Body of pancreas (tissue), 4 donors: ENCODE measurements at regions not wholly inside any gene's neighbourhood (a gene's known extent, or its start where the extent isn't known, plus 50 kb on each side); places are given as distances from the start of the nearest gene placed in this dataset.
A peak's percentile ranks its signal among the peaks of the same experiment; 100 is the strongest.

ENCODE experiments used
- ATAC-seq: fragments of 150-250 bp; one replicate; pipeline ENCODE4 v1.9.1; 2016
- DNase-seq, 4 donors: peaks; one replicate each; pipeline ENCODE4 v3.0.0-alpha.2; 2019
- H3K27ac ChIP-seq, 4 donors: fragments of 200-600 bp; sonication (generic); 1 replicate in 3 of 4; 2 replicates in 1 of 4; pipeline versions ENCODE4 v1.5.1 to v1.6.1; 2016 to 2019; ENCODE audit warnings: mild to moderate bottlenecking in 1 of 4, mixed read lengths in 1 of 4, moderate library complexity in 1 of 4
- H3K27me3 ChIP-seq, 2 donors: fragments of 200-600 bp; sonication (generic); one replicate each; pipeline ENCODE4 v1.6.0; 2016; ENCODE audit warnings: mild to moderate bottlenecking in 1 of 2
- H3K36me3 ChIP-seq, 2 donors: fragments of 200-600 bp; sonication (generic); replicated peaks in 1 of 2; 2 replicates each; pipeline ENCODE4 v1.5.1; 2016; ENCODE audit warnings: low read depth in 2 of 2; ENCODE audit not compliant: insufficient read depth in 1 of 2
- H3K4me1 ChIP-seq: fragments of 200-600 bp; sonication (generic); one replicate; pipeline ENCODE4 v1.6.0; 2016
- H3K4me3 ChIP-seq, 2 donors: fragments of 200-600 bp; sonication (generic); 1 replicate in 1 of 2; 2 replicates in 1 of 2; pipeline ENCODE4 v1.5.1; 2016 to 2019
- H3K9me3 ChIP-seq, 3 donors: fragments of 200-600 bp; sonication (generic); 1 replicate in 2 of 3; 2 replicates in 1 of 3; pipeline ENCODE4 v1.5.1; 2016
- CTCF ChIP-seq, 7 experiments: fragments of 450-650 bp in 4 of 7; fragments of 200-600 bp in 3 of 7; sonication (generic) in 3 of 7; IDR thresholded peaks; one replicate each; pipeline ENCODE4 v1.5.1; 2016 to 2019; ENCODE audit warnings: antibody characterized with exemption in 7 of 7
- POLR2A ChIP-seq, 3 donors: fragments of 450-650 bp; IDR thresholded peaks; one replicate each; pipeline ENCODE4 v1.6.1; 2016; ENCODE audit warnings: antibody characterized with exemption in 3 of 3, mild to moderate bottlenecking in 2 of 3
- WGBS, 2 donors: methylation state at CpG; one replicate each; pipeline ENCODE4 v1.1.5; 2017; 5-methylcytosine and 5-hydroxymethylcytosine counted together
- intact Hi-C: fragments of 100-400 bp; cut with DNase I; formaldehyde crosslinking; loops from one replicate; pipeline ENCODE4 v1.15.1; 2023

- Histone ChIP-seq H3K36me3 (no peaks in the 10 kb centered on the region), H3K27me3 (no peaks in the 10 kb centered on the region), H3K9me3 (no peaks in the 10 kb centered on the region), H3K4me1 (peaks cover 7% of the 10 kb centered on the region), H3K27ac (no peak overlapping the region), H3K4me3 (no peak overlapping the region)
- TF ChIP-seq CTCF (IDR thresholded peaks at IDR 0.05) (no peak), POLR2A (IDR thresholded peaks at IDR 0.05) (no peak)
- 76 to 82% methylated on average over 7 of the region's 7 CpGs for WGBS, 2 donors
- intact Hi-C loops = no loop called here
- ATAC-seq (no peak), DNase-seq (no peak)
These were observed 402.2 kb upstream of the CFAP20DC start for GRCh38 chr3:59451800-59452746.

- no peaks in the 10 kb centered on the region for H3K36me3 ChIP-seq
- WGBS, 2 donors = 30 to 58% methylated on average over 6 of the region's 6 CpGs
- no peaks in the 10 kb centered on the region for H3K9me3 ChIP-seq
- H3K27ac ChIP-seq = no peak overlapping the region
- intact Hi-C loops = no loop called here
- DNase-seq (peak in 3 of 4 donors; percentile 7 to 41 (median 15)), ATAC-seq (peak; percentile 27)
- H3K4me1 ChIP-seq = peaks cover 7% of the 10 kb centered on the region
- no peak overlapping the region for H3K4me3 ChIP-seq
- H3K27me3 ChIP-seq = no peaks in the 10 kb centered on the region
- TF ChIP-seq POLR2A (IDR thresholded peaks at IDR 0.05) = no peak
- no peak for TF ChIP-seq CTCF (IDR thresholded peaks at IDR 0.05)
These were observed 401.3 kb upstream of the CFAP20DC start for GRCh38 chr3:59450946-59451763.

GRCh38 chr3:59450437-59450836 is 400.6 kb upstream of the CFAP20DC start:
- Histone ChIP-seq H3K27me3 (no peaks in the 10 kb centered on the region), H3K4me1 (peaks cover 7% of the 10 kb centered on the region), H3K4me3 (no peak overlapping the region), H3K9me3 (no peaks in the 10 kb centered on the region), H3K27ac (no peak overlapping the region), H3K36me3 (no peaks in the 10 kb centered on the region)
- no peak for DNase-seq
- TF ChIP-seq POLR2A (IDR thresholded peaks at IDR 0.05) = no peak
- no peak for TF ChIP-seq CTCF (IDR thresholded peaks at IDR 0.05)
- 95 to 97% methylated on average over 5 of the region's 5 CpGs for WGBS, 2 donors
- ATAC-seq = no peak
- intact Hi-C loops = no loop called here

GRCh38 chr3:59446775-59447465 is 397.1 kb upstream of the CFAP20DC start:
- Histone ChIP-seq H3K27ac (no peak overlapping the region), H3K27me3 (no peaks in the 10 kb centered on the region), H3K4me3 (no peak overlapping the region), H3K4me1 (peaks cover 7% of the 10 kb centered on the region), H3K36me3 (no peaks in the 10 kb centered on the region), H3K9me3 (no peaks in the 10 kb centered on the region)
- ATAC-seq (no peak), DNase-seq (no peak)
- intact Hi-C loops = no loop called here
- TF ChIP-seq CTCF (IDR thresholded peaks at IDR 0.05) = no peak
- no peak for TF ChIP-seq POLR2A (IDR thresholded peaks at IDR 0.05)
- WGBS, 2 donors = 86 to 90% methylated on average over 6 of the region's 6 CpGs
